GM21529 (cell line): ENCODE measurements at regions not wholly inside any gene's neighbourhood (a gene's known extent, or its start where the extent isn't known, plus 50 kb on each side); places are given as distances from the start of the nearest gene placed in this dataset.
"Not testable (repeated sequence)": the region's sequence is repeated elsewhere in the genome, so short reads cannot be mapped to it uniquely, and the experiment has no call there.

Experiments
- ATAC-seq: cut with Tn5 transposase; IDR thresholded peaks from one replicate; pipeline ENCODE4 v1.9.1; 2021; ENCODE audit not compliant: unreplicated experiment

- peak; percentile 80 for ATAC-seq
Observed at GRCh38 chr6:88499845-88500699, 333.9 kb upstream of the CNR1 start.

GRCh38 chr6:88499436-88499835 is 333.3 kb upstream of the CNR1 start:
- ATAC-seq = no peak

- ATAC-seq = not testable (repeated sequence)
Observed at GRCh38 chr6:88497403-88497802, 331.3 kb upstream of the CNR1 start.

- peak; percentile 74 for ATAC-seq
Observed at GRCh38 chr6:88494401-88495140, 328.4 kb upstream of the CNR1 start.

GRCh38 chr6:88493717-88494116 is 327.6 kb upstream of the CNR1 start:
- peak; percentile 38 for ATAC-seq

- ATAC-seq = no peak
Observed at GRCh38 chr6:88492824-88493223, 326.7 kb upstream of the CNR1 start.

- no peak for ATAC-seq
Observed at GRCh38 chr6:88492241-88492640, 326.1 kb upstream of the CNR1 start.

- no peak for ATAC-seq
Observed at GRCh38 chr6:88491266-88491880, 325.2 kb upstream of the CNR1 start.

GRCh38 chr6:88490908-88491264 is 324.7 kb upstream of the CNR1 start:
- ATAC-seq = no peak

GRCh38 chr6:88490195-88490907 is 324.2 kb upstream of the CNR1 start:
- ATAC-seq = no peak

GRCh38 chr6:88483424-88483823 is 317.3 kb upstream of the CNR1 start:
- ATAC-seq = no peak

GRCh38 chr6:88482465-88482864 is 316.3 kb upstream of the CNR1 start:
- no peak for ATAC-seq

GRCh38 chr6:88481519-88481918 is 315.4 kb upstream of the CNR1 start:
- ATAC-seq = no peak

GRCh38 chr6:88480816-88481215 is 314.7 kb upstream of the CNR1 start:
- no peak for ATAC-seq

- no peak for ATAC-seq
Observed at GRCh38 chr6:88477413-88477812, 311.3 kb upstream of the CNR1 start.

- ATAC-seq = no peak
Observed at GRCh38 chr6:88476388-88476787, 310.2 kb upstream of the CNR1 start.

GRCh38 chr6:88474720-88475119 is 308.6 kb upstream of the CNR1 start:
- ATAC-seq = no peak

GRCh38 chr6:88473589-88473988 is 307.4 kb upstream of the CNR1 start:
- no peak for ATAC-seq

GRCh38 chr6:88472851-88473525 is 306.8 kb upstream of the CNR1 start:
- ATAC-seq = no peak

- no peak for ATAC-seq
Observed at GRCh38 chr6:88459643-88460042, 293.5 kb upstream of the CNR1 start.

GRCh38 chr6:88459189-88459588 is 293.0 kb upstream of the CNR1 start:
- ATAC-seq = no peak
